Fibroblast of upper back skin (primary cell): ENCODE measurements at regions not wholly inside any gene's neighbourhood (a gene's known extent, or its start where the extent isn't known, plus 50 kb on each side); places are given as distances from the start of the nearest gene placed in this dataset.
A peak's percentile ranks its signal among the peaks of the same experiment; 100 is the strongest.

Experiments used
- DNase-seq: peaks from one replicate; pipeline ENCODE4 v3.0.0-alpha.2; 2013

- no peak for DNase-seq
Measured at GRCh38 chrX:113726466-113726865, 857.4 kb upstream of the HTR2C start.

DNA sequence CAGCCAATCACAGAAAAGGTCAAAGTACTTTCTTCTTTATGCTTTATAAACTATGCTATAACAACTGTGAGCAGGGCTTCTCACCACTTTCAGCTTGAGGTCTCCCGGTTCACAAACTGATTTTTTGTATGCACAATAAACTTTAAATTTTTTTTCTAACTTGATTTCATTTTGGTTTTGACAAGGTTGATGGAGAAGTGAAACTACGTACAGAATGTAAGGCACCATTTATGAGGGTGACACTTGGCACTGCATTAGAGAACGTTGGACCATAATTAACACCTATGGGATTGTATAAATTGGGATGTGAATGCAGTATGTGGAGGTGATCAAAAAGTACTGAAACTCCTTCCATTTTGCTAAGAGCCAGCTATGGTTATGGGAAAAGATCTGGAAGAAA is 857.9 kb upstream of the HTR2C start:
- DNase-seq, result no peak

DNA sequence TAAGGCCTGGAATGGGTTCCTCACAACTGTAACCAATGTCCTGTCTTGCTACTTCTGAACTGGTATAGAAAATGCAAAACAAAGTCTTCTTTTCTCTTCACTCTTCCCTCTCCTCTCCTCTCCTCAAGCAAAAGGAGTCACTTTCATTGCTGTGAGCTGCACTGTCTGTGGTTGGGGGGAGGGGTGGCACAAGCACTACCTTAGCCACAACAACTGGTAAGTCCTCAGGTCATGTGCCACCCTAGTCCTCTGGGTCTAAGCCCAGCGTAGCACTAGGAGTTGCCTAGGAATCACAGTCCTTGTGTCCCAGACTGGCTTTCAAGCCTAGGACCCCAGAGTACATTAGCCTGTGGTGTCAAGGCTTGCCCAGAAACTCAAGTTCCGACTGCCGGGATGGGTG is 859.3 kb upstream of the AMOT start:
- no peak for DNase-seq

- no peak for DNase-seq
Measured at GRCh38 chrX:113675278-113675677, 834.6 kb upstream of the AMOT start.

GRCh38 chrX:113651306-113651705 is 810.7 kb upstream of the AMOT start:
- DNase-seq, result no peak

DNA sequence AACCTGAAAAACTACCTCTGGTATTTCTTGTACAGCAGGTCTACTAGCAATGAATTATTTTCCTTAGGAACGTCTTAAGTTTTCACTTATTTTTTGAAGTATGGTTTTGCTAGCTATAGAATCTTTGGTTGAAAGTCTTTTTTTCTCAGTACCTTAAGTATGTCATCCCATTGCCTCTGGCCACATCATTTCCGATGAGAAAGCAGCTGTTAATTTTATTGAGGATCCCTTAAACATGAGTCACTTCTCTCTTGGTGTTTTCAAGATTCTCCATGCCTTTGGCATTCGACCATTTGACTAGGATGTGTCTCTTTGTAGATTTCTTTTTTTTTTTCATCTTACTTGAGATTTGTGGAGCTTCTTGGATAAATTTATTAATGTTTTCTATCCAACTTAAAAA is 803.8 kb upstream of the AMOT start:
- peak; percentile 68 for DNase-seq

GRCh38 chrX:113634565-113634964 is 793.9 kb upstream of the AMOT start:
- no peak for DNase-seq

GRCh38 chrX:113629326-113629725 is 788.7 kb upstream of the AMOT start:
- DNase-seq, result no peak

DNA sequence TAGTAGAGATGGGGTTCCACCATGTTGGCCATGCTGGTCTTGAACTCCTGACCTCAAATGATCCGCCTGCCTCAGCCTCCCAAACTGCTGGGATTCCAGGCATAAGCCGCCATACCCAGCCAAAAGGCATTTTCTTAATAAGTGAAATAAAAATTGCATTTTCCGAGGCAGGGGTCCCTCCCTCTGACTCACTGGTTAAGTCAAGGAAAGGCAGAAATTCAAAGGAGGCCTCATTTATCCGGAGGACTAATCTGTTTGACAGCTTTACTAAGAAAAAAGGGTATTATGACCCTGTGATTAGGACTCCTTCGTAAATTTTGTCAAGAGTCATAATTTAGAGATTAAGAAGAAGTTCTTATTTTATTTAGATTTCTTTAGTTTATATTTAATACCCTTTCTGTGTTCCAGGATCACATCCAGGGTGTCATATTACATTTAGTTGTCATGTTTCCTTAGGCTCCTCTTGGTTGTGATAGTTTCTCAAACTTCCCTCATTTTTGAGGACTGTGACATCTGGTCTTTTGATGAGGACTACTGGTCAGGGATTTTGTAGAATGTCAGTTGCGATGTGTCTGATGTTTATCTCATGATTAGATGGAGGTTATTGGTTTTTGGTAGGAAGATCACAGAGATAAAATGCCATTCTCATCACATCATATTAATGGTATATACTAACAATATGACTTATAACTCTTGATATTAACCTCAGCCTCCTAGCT is 753.7 kb upstream of the AMOT start:
- peak; percentile 1 for DNase-seq

DNA sequence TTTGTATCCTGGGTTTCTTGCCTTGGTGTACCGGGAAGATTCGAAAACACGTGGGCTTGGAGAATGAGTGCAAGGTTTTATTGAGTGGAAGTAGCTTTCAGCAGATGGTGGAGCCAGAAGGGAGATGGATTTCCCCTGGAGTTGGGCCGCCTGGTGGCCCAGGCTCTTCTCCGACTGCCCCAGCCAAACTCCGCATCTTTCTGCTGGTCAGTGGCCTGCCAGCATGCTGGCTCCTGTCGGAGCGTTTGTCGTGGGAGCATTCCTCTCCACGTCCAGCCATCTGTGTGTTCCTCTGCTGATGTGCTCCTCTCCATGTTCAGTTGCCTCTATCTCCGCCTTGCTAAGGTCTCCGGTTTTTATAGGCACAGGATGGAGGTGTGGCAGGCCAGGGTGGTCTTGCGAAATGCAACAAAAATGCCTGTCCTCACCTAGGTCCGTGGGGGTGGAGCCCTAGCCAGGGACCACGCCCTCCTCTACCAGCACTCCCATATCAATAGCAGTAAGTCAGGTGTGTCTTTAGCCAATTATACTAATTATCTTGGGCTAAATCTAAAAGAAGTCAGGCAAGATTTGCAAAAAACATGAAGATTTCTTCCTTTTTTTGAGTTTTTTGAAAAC is 745.8 kb upstream of the AMOT start:
- no peak for DNase-seq

GRCh38 chrX:113580486-113580885 is 739.9 kb upstream of the AMOT start:
- no peak for DNase-seq

GRCh38 chrX:113558576-113558975 is 717.9 kb upstream of the AMOT start:
- no peak for DNase-seq

DNA sequence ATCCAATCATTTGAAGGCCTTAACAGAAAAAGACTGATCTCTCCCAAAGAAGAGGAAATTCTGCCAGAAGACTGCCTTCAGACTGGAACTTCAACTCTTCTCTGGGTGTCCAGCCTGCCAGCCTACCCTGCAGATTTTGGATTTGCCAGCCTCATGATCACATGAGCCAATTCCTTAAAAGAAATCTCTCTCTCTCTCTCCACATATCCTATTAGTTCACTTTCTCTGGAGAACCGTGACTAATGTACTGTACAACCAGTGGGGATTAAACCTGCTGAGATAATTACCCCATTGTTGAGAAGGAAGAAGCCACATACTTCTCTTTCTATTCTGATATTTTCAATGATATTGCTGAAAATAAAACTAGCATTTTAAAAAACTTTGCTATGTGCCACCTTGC is 711.3 kb upstream of the AMOT start:
- DNase-seq, result no peak

DNA sequence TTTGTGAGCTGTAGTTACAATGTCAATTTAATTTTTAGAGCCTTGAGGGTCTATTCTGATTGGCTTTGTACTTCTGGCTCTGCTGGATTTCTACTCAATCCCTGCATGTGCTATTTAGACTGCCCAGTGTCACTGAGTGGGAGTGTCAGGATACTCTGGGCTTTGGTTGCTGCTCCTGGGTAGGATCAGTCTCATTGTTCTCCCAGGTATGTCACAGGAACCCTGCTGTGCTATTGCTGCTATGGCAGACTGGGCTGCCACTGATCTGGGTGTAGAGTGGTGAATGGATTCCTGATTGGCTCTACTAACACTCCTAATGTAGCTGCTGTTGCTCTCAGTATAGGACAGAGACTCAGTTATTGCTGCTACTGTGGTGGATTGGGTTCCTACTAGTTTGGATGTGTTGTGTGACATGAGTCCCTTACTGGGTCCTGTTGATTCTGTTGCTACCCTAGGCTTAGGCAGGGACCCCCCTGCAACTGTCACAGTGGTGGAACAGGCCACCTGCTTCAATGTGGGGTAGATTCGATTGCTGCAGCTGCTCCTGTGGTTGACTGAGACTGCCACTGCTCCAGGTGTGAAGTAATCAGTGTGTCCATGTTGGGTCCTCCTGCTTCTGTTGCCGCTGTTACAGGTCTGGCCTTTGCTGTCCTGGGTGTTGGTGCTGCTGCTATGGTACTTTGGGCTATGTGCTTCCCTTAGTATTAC is 707.8 kb upstream of the AMOT start:
- no peak for DNase-seq

DNA sequence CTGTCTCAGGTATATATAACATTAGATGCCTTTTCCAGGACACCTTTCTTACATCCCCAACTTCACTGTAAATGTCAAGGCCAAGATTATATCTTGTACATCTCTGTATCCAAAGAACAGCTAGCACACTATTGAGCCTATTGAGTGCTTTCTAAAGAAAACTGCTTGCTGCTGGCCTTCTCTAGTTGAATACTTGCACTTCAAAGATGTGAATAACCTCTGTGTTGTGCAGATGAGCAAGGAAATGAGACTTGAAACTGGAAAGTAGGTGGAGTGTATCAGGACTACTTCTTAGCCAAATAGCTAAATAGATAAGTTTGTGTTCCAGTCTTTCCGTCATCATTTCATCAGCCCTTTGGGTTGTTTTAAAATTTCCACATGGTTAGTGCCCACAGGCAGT is 704.4 kb upstream of the AMOT start:
- no peak for DNase-seq

- DNase-seq, result no peak
Measured at GRCh38 chrX:113539599-113540356, 699.1 kb upstream of the AMOT start.

DNA sequence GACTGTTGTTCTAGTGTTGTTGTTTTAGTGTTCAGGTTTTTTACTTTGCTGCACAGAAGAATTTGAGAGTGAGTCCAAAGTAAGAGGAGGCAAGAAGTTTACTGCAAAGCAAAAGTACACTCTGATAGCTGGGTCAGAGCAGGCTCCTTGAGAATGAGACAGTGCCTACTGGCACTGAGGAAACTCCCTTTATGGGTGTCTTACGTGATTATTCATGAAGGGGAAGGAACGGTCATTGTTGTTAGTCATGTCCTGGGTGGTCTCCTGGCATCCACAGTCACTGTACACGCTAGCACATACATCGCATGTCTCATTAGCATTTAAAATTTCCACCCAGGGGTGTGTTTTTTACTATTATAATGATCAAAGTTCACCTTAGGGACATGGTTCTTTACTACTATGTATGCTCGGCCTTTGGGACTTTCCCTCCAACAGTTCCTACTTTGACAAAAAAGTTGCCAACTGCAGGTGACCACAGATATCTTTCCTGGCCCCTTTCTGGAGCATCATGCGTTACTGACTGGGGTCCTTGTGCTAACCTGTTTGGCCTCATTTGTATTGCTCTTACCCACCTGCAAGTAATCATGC is 688.9 kb upstream of the AMOT start:
- DNase-seq, result no peak

- DNase-seq, result no peak
Measured at GRCh38 chrX:113522814-113523213, 682.2 kb upstream of the AMOT start.

GRCh38 chrX:113514906-113515305 is 674.3 kb upstream of the AMOT start:
- DNase-seq, result no peak

- DNase-seq, result peak; percentile 86
Measured at GRCh38 chrX:113512700-113513395, 672.2 kb upstream of the AMOT start.

GRCh38 chrX:113510586-113510985 is 670.0 kb upstream of the AMOT start:
- no peak for DNase-seq

DNA sequence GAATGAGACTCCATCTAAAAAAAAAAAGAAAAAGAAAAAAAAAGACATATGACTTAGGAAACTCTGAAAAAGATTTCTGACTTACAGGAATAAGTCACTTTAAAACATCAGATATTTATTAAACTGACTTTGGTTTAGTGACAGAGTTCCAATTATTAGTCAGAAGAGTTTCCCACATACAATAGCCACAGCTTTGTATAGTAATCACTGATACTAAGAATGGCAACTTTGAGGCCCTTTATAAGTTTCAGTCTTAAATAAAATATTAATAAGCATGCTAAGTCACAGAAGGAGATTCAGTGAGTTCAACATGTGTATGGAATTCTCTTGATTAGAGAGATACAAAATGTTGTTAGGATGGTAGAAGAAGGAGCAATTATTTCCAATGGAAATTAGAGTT is 652.3 kb upstream of the AMOT start:
- no peak for DNase-seq

DNA sequence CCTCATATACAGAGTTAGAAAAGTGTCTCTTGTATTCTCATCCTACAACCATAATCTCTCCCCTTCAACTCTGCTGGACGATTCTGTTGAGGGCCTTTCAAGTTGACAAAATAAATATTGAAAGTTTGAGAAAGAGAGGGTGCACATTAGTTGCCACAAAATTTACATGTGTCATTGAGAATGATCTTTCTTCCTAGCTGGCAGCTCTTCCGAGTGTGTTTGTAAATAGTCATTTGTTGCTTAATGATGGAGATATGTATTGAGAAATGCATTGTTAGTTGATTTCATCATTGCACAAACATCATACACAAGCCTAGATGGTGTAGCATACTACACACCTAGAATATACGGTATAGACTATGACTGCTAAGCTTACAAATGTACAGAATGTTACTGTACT is 632.8 kb upstream of the AMOT start:
- DNase-seq, result no peak
